ENCODE measurements at regions not wholly inside any gene's neighbourhood (a gene's known extent, or its start where the extent isn't known, plus 50 kb on each side); places are given as distances from the start of the nearest gene placed in this dataset.

DNA sequence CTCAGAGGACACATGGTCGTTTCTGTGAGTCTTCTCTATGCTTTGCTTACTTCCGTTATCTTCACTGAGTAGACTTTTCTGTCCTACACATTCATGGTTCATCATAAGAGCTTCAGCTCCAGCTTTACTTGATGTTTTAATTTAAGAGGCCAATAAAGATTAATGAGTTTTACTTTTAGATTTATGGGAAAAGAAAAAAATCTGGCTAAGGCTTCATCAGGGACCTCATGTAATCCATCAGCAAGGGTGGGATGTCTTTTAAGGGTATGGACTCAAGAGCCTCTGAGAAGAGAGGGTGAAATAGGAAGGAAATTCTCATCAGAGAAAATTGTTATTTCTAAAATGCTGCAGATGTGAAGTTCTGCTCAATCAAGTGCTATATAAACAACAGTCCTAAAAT is 963.0 kb upstream of the RAG2 start:
- no peaks in the 10 kb centered on the region for H3K4me1 ChIP-seq
- no peak overlapping the region for H3K4me3 ChIP-seq
- no peaks in the 10 kb centered on the region for H3K27me3 ChIP-seq
- no peak overlapping the region for H3K27ac ChIP-seq
- H3K9me3 ChIP-seq: peaks cover 0 to 5% (median 0%) of the 10 kb centered on the region in 4 donors
- TF ChIP-seq POLR2AphosphoS5 (IDR thresholded peaks at IDR 0.05) (no peak), POLR2A (IDR thresholded peaks at IDR 0.05) (no peak), EP300 (IDR thresholded peaks at IDR 0.05) (no peak)
- TF ChIP-seq, protein P1, sequence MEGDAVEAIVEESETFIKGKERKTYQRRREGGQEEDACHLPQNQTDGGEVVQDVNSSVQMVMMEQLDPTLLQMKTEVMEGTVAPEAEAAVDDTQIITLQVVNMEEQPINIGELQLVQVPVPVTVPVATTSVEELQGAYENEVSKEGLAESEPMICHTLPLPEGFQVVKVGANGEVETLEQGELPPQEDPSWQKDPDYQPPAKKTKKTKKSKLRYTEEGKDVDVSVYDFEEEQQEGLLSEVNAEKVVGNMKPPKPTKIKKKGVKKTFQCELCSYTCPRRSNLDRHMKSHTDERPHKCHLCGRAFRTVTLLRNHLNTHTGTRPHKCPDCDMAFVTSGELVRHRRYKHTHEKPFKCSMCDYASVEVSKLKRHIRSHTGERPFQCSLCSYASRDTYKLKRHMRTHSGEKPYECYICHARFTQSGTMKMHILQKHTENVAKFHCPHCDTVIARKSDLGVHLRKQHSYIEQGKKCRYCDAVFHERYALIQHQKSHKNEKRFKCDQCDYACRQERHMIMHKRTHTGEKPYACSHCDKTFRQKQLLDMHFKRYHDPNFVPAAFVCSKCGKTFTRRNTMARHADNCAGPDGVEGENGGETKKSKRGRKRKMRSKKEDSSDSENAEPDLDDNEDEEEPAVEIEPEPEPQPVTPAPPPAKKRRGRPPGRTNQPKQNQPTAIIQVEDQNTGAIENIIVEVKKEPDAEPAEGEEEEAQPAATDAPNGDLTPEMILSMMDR (IDR thresholded peaks at IDR 0.05): no peak
- intact Hi-C loops (cut with DNase I; ENCODE audit: low total_unique reads): no loop called here
- WGBS, 5 donors: 51 to 64% (median 61%) methylated on average over 2 of the region's 2 CpGs
- H3K36me3 ChIP-seq: no peaks in the 10 kb centered on the region
- peak in 1 of 2 donors; percentile 4 for DNase-seq

DNA sequence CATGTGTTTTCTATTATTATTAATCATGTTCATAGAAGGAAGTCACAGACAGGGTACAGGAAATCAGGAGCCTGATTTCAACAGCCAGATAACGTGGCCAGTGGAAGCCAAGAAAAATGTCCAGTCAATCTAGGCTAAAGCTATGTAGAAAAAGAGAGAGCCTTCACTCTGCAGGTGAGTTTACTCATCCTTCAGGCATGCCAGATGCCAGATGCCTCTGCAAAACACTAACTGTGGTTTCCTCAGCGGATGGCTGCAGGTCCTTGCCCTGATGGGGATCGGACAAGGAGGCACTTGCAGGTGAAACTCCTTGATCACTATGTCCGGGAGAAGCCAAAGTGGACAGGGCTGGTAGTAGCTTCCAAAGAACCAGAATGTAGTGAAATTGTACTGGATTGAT is 962.3 kb upstream of the RAG2 start:
- no peak overlapping the region for H3K4me3 ChIP-seq
- no peaks in the 10 kb centered on the region for H3K27me3 ChIP-seq
- WGBS, 5 donors: 46 to 65% (median 57%) methylated on average over 4 of the region's 4 CpGs
- H3K4me1 ChIP-seq: no peaks in the 10 kb centered on the region
- DNase-seq: no peak
- no peak overlapping the region for H3K27ac ChIP-seq
- no peaks in the 10 kb centered on the region for H3K36me3 ChIP-seq
- H3K9me3 ChIP-seq: peaks cover 0 to 5% (median 0%) of the 10 kb centered on the region in 4 donors
- TF ChIP-seq, protein P1 (IDR thresholded peaks at IDR 0.05): no peak
- no peak for TF ChIP-seq EP300 (IDR thresholded peaks at IDR 0.05)
- TF ChIP-seq POLR2AphosphoS5 (IDR thresholded peaks at IDR 0.05): no peak
- TF ChIP-seq POLR2A (IDR thresholded peaks at IDR 0.05): no peak
- intact Hi-C loops (cut with DNase I; ENCODE audit: low total_unique reads): no loop called here

- 2 to 18% (median 9%) methylated on average over 1 of the region's 1 CpG for WGBS, 5 donors
- Histone ChIP-seq H3K4me1 (no peaks in the 10 kb centered on the region), H3K9me3 (peaks cover 0 to 5% (median 0%) of the 10 kb centered on the region in 4 donors), H3K27ac (no peak overlapping the region), H3K27me3 (no peaks in the 10 kb centered on the region), H3K4me3 (no peak overlapping the region), H3K36me3 (no peaks in the 10 kb centered on the region)
- no peak for DNase-seq
- intact Hi-C loops (cut with DNase I; ENCODE audit: low total_unique reads): no loop called here
- TF ChIP-seq POLR2A (IDR thresholded peaks at IDR 0.05) (no peak), POLR2AphosphoS5 (IDR thresholded peaks at IDR 0.05) (no peak), EP300 (IDR thresholded peaks at IDR 0.05) (no peak)
- TF ChIP-seq, protein P1 (IDR thresholded peaks at IDR 0.05): no peak
These were observed 960.7 kb upstream of the RAG2 start for GRCh38 chr11:37558619-37559210.

DNA sequence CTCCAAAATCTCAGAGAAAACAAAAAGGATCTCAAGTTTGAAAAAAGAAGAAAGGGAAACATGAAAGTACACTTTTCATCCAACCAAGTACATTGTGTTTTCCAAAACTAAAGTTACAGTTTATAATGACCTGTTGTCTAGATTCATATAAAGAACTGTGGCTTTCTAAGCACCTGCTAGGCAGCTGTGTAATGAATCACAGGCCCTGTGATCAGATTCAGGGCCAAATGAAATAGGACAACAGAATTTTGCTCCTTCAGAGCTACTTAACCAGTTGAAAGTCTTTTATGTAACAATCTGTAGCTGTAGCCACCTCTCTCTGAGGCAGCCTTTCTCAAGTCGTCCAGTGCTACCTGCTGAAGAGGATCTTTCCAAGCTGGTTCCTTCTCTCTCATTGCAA is 960.0 kb upstream of the RAG2 start:
- H3K9me3 ChIP-seq: peaks cover 0 to 5% (median 0%) of the 10 kb centered on the region in 4 donors
- intact Hi-C loops (cut with DNase I; ENCODE audit: low total_unique reads): no loop called here
- no peaks in the 10 kb centered on the region for H3K36me3 ChIP-seq
- H3K4me1 ChIP-seq: no peaks in the 10 kb centered on the region
- WGBS, 5 donors: 16 to 51% (median 39%) methylated on average over 1 of the region's 1 CpG
- no peaks in the 10 kb centered on the region for H3K27me3 ChIP-seq
- no peak for DNase-seq
- no peak overlapping the region for H3K27ac ChIP-seq
- TF ChIP-seq POLR2A (IDR thresholded peaks at IDR 0.05): no peak
- no peak overlapping the region for H3K4me3 ChIP-seq

GRCh38 chr11:37552284-37552683 is 954.2 kb upstream of the RAG2 start:
- H3K4me3 ChIP-seq: no peak overlapping the region
- no peak for TF ChIP-seq POLR2AphosphoS5 (IDR thresholded peaks at IDR 0.05)
- no peak for TF ChIP-seq EP300 (IDR thresholded peaks at IDR 0.05)
- TF ChIP-seq POLR2A (IDR thresholded peaks at IDR 0.05): no peak
- TF ChIP-seq, protein P1 (IDR thresholded peaks at IDR 0.05): no peak
- no peaks in the 10 kb centered on the region for H3K4me1 ChIP-seq
- H3K27me3 ChIP-seq: no peaks in the 10 kb centered on the region
- DNase-seq: no peak
- WGBS, 5 donors: 60 to 75% (median 67%) methylated on average over 3 of the region's 3 CpGs
- H3K9me3 ChIP-seq: no peaks in the 10 kb centered on the region
- H3K27ac ChIP-seq: no peak overlapping the region
- H3K36me3 ChIP-seq: no peaks in the 10 kb centered on the region
- intact Hi-C loops (cut with DNase I; ENCODE audit: low total_unique reads): no loop called here

All from stomach (tissue), 8 donors.